ENCODE measurements at regions not wholly inside any gene's neighbourhood (a gene's known extent, or its start where the extent isn't known, plus 50 kb on each side); places are given as distances from the start of the nearest gene placed in this dataset.

DNA sequence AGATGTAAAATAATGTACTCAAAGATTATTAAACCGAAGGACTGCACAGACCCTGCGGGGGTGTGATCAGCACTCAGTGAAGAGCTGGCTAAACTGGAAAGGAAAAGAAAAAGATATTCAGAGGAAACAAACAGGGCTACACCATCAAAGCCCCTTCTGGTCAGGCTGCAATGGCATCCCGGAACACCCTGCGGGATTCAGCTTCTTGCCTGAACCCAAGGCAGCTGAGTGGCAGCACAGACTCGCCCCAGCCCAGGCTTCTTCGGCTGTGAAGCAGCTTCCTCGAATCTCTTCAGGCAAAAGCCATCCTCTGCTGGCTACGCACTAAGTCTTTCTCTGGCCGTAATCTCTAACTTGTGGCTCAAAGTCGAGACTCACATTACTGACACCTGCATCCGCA, 220.9 kb downstream of the TEX29 start:
- no peak for DNase-seq

DNA sequence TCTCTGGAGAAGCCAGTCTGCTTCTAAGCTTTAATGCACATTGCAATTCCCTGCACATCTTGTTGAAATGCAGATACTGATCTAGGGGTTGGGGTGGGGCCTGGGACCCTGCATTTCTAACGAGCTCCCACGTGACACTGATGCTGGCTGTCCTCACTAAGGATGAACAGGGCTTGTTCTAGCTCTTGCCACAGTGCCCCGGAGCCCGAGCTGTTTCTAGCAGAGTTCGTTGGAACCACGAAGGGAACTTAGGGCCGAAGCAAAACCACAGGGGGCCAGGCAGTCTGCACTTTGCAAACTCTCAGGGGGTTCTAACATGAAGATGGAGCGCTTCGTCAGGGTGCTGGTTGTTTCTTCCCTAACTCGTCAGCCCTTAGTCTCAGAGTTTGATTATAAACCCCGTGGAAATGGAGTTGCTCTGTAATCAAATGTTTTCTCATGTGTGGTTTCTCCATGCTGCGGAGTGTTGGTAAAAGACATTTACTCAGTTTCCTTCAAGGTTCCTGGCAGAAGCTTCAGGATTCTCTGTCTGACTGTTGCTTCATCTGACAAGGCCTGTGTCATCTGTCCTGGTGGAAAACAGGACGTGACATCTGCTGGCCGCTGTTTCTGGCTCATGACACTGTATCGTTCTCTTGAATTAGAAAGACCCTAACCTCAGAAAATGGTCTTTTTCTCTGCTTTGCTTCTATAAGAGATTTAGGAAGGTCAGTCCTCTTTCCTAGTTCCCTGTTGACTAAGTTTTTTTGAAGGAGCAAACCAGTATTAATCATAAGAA, 221.5 kb downstream of the TEX29 start:
- DNase-seq = no peak

DNA sequence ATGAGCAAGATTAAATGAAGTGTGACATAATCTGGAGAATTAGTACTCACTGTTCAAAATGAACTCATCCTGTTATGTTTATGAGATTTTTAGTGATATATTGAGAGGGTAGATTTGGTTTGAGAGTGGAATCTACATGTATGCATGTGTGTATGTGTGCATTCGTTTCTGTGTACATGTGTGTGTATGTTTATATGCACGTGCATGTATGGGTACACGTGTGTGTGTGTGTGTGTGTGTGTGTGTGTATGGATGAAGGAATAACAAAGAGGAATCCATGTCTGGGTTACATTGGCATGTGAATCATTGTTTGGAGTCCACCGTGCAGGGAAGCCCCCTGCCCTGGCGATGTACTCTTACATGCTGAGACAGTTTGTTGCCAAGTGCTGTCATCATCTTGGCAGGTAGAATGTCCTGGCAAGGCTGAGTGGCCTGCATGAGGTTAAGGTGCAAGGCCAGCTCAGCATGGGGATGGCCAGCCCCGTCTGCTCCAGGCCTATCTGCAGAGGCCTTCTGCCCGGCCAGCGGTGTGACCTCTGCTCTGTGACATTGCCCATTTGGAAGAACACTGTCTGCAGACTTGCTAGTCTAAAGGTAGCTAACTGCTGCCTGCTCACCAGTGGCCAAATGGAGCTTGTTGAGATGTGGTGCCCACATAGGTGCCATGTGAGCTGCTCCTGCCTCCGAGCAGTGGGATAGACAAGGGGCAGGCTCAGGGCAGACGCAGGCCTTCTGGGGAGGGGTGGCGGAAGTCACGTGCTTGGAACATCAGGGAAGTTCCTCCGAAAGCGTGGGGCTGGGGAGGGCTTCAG, 222.3 kb downstream of the TEX29 start:
- no peak for DNase-seq

DNA sequence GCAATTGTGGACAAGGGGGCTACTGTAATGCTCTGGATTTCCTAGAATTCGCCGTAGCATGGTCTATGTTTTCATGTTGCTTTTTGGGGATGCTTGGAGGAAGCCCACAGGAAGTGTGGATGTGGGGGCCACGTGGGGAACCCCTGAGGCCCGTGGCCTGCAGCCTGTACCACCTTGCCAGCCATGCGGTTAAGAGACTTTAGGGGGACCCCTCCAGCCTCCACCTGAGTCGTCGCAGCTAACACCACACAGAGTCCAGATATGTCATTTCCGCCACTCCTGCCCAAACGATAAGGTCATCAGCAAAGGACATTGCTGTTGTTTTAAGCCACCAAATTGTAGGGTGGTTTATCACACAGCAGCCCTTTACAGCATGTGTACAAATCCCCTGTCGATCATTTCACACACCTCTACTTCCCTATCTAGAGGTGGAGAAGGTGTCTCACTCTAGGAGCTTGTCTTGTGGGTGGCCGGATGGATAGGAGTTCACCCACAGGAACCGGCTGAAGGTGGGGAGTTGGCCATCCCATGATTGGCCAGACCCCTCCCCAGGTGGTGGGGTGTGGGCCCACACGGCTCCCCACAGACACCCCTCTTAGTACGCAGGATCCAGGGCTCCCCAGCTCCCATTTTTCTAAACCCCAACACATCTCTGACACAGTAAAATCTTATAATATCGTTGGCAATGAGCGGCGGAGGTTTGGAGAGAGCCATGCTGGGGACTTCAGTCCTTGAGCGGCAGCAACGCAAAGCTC, 226.7 kb downstream of the TEX29 start:
- no peak for DNase-seq

DNA sequence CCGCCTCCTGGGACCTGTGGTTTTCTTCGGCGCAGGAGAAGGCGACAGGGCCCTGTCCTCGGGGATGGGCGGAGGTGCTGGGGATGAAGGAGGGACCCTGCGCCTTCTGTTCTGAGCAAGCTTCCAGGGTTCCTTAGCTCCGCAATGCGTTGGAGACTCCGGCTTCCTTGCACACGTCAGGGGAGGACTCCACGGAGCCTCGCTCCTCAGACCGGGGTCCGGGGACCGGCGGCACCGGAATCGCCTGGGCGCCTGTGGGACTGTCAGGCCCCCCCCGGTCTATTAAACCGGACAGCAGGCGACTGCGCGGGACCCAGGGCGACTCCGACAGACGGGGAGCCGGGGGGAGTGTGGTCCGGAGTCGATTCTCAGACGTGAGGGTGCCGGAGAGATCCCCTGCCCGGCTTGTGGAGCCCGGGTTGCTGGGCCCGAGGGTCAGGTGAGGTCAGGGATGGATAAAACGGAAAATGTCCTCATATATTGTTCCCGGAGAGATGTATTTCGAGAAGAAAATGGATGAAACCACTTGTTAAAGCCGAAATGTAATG, 227.4 kb downstream of the TEX29 start:
- no peak for DNase-seq

DNA sequence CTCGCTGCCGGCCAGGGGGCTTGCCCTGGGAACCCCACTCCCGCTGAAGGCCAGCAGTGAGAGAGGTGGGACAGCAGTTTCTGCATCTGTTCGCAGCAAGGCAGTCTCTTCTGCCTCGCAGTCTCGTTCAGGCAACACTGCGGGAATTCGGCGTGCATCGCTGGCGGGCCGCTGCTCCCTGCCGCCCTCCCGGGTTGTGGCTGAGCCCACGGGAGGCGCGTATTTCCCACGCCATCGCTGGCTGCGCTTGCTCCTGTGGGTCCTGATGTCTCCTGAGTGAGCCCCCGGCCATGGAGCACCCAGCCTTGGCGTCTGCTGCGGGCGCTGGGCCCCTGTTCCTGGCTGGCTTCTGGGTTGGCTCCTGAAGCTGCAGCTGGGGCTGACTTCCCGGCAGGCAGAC, 227.9 kb downstream of the TEX29 start:
- DNase-seq = no peak

DNA sequence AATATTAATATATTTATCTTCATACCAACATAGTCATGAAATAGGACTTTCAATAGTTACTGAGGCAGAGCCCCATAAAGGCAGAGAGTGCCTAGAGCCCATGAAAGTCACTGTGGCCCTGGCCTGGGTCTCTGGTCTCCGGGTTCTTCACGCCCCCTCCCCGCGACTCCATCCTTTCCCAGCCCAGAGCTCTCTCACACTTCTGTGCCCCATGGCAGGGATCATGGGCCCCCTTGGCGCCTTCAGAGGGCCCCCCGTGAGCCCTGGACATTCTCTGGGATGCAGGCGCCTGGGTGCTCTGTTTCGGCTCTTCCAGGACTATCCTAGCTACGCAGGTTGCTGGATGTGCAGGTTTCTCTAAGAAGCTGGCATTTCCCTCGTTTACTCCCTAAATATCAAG, 228.4 kb downstream of the TEX29 start:
- no peak for DNase-seq

DNA sequence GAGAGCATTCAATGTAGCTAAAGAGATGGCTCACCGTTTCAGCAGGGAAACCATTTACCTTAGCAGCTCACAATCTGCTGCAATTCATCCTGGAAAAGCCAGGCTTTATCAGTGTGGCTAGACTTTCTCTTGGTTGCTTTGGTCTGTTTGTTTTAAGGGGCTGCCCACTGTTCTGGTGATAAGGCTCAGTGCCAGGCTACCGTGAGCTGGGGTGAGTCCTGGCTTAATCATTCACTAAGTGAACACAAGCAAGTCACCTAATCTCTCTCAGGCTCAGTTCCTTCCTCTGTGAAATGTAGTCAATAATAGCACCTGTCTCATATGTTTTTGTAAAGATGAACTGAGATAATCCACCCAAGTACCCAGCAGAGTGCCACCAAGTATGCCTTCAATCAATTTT, 229.0 kb downstream of the TEX29 start:
- no peak for DNase-seq

DNA sequence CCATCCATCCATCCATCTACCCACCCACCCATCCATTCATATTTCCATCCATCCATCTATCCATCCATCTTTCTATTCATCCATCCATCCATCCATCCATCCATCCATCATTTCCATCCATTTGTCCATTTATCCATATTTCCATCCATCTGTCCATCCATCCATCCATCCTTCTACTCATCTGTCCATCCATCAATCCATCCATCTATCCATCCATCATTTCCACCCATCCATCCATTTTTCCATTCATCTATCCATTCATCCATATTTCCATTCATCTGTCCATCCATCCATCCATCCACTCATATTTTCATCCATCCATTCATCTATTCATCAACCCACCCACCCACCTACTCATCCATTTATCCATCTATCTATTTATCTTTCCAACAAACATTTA, 229.6 kb downstream of the TEX29 start:
- no peak for DNase-seq

DNA sequence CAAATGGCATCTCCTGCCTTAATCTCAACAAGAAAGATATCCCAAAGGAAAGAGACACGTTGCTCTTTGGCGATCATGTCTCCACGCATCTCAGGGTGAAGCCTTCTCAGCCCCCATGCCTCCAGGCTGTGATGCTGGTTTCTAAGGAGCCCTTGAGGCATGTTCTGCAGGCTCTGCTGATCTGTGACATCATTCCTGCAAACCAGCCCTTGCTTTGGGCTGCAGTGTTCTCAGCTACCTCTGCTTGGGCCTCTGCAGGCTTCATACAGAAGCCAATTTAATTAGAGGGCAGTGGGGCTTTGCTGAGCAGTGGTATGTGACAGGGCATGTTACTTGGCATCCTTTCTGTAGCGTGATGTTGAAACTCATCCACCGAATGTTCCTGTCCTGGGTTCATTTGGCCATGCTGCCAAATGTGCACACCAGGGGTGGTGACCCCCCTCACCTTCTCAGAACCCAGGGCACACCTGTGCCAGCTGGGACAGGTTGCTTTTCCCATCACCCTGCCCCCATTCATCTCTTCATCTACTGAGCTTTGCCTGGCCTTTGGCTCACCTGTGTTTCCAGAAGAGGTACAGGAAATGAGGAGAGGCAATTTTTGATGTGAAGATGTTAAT, 230.9 kb downstream of the TEX29 start:
- DNase-seq = no peak

DNA sequence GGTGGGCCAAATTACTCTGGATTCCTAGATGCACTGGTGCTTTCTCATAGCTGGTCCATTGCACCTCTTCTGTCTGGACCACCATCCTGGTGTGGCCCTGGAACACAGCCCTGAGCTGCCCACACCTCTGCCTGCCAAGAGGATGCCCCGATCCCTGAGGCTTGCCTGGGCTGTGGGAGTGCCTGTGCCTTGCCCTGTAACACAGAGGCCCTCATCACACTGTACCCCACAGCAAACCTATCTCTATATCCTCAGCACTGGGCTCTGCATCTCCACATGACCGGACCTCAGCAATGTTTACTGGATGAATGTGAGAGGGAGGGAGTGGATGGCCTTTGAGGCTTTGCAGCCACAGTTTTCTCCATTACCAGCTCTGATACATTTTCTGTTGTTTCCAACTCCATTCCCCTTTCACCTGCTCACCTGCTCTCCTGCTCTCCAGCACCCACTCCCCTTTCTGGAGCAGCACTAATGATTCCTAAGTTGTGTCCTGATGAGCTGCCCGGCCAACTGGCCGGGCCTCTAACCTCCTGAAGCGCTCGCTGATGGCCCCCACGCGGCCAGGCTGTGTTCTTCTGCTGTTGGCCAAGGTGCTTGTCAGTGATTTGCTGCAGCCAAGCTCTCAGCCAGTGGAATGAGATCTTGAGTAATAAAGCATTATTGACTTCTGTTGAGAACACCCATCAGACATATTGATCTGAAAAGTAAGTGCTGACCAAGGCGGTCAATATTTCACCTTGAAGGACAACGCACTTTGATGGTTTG, 232.6 kb downstream of the TEX29 start:
- DNase-seq = no peak

DNA sequence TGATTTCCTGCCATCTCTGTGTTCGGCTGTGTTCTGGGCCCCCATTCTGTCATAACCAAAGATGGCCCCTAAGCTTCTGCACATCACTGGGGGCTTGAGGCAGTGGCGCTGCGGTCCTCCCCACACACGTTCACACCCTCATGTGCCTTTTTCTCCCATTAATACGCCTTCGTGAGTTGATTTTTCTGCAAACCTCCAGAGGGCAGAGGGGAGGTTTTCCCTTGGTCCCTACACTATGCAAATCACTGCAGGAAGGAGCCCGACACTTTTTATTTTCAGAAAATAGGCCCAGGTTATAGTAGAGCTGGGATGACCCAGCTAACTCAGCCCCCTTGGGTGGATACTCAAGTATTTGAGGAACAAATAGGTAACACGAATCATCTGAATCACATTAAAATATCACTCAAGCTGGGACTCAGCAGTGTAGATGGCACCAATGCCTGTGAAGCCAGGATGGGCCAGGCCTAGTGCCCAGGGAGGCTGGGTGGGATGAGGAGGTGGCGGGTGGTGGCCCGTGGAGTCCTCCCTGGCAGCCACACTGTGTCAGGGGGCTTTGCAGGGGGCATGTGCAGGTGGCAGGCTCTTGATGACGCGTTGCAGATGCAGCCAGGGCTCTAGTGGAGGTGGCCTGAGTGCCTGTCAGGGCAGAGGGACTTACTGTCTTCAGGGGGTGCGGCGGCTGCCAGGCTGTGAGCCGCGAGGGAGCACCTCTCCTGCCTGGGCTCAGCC, 234.3 kb downstream of the TEX29 start:
- no peak for DNase-seq

DNA sequence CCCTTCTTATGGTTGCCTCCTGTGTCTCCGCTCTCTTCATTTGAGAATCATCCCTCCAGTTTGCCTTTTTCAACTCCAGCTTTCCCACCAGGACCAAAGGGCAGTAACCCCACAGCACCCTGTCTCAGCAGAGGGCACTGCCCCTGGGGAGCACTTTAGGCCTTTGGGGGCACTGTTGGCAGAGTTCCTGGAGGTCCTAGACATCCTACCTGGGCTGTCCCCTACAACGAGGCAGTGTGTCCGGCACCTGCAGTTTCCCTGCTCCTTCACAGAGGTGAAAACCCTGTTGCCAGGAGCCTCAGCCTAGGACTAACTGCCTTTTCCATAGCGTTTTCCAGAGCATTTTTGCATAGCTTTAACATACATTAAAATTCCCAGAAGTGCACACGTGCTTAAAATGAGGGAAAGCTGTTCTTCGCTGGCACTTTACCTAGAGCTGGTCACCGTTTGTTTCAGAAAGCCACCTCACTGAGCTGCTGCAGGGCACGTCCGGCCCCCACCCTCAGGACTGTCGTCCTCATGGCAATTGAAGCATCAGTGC, 234.9 kb downstream of the TEX29 start:
- DNase-seq = no peak

DNA sequence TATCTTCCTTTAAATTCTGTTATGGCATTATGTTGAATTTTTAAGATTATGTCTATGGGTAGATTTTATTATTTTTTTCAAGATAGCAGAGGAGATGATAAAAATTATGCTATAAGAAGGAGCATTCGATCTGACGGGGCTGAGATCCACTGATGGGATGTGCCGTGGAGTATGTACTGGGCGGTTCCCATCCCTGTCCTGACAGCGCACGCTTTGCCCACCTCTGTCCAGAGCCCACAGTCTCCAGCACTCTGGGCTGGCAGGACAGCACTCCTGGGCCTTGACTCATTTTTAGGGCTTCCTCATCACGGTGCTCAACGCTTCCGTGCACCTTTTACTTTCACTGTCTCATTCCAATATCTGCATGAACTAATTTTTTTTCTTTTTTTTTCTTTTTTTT, 235.5 kb downstream of the TEX29 start:
- DNase-seq = no peak

DNA sequence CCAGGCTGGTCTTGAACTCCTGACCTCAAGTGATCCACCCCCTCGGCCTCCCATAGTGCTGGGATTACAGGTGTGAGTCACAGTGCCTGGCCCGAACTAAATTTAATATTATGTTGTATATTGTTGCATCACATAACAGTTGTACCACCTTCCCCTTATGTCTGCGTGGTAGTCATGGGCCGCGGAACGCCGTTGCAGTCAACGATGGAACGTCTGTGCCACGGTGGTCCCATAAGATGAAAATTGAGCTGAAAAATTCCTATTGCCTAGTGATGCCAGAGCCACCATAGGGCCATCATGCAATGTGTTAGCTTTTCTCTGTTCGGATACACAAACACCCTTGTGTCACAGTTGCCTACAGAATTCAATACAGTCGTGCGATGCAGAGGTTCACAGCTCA, 236.1 kb downstream of the TEX29 start:
- DNase-seq = no peak

DNA sequence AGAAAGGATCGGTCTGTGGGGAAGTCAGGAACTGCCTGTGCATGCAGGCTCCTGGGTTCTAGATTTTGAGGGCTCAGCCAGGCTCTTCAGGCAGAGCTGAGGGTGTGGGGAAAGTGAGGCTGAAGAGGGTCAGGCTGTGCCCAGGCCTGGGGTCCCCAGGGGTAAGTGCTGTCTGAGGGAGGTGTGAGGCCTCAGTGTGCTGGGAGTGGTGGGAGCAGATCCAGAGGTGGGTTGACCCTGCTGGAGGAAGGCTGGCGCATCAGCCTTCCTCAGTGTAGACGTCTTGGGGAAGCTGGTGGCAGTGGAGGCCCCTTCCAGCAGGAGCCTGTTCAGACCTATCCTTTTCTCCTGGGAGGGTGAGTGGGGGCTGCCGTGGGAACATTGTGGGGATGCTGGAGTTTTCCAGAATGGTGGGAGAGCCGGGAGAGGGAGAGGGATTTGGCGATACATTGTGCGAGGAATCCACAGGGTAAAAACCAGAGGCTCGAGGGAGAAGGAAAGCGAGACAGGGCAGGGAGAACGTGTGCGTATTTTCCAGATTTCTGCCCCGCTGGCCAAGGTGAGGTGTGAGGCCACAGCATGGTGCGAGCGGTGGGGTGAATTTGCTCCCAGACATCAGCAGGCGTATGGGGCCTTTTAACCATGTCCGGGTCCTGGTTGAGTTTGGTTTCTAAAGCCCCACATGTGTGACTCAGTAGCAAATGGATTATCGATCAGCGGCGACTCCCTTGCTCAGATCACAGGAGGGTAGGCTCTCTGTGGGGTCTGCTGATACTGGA, 237.7 kb downstream of the TEX29 start:
- DNase-seq = no peak

DNA sequence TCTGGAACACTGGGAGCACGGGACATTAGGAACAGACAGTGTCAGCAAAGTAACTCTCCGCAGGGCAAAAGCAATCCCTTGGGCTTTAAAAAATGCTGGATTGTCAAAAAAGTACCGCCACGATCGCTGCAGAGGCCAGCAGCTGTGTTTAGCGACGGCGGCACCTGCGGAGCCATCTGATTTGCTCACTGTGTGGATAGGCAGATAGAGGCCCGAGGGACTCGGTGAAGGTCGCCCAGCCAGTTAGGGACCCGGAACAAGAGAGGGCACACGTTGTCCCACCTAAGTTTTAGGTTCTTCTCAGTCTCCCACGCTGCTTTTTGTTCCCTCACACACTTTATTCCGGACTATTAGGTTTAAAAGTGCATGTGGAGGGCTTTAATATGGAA, 238.3 kb downstream of the TEX29 start:
- no peak for DNase-seq

DNA sequence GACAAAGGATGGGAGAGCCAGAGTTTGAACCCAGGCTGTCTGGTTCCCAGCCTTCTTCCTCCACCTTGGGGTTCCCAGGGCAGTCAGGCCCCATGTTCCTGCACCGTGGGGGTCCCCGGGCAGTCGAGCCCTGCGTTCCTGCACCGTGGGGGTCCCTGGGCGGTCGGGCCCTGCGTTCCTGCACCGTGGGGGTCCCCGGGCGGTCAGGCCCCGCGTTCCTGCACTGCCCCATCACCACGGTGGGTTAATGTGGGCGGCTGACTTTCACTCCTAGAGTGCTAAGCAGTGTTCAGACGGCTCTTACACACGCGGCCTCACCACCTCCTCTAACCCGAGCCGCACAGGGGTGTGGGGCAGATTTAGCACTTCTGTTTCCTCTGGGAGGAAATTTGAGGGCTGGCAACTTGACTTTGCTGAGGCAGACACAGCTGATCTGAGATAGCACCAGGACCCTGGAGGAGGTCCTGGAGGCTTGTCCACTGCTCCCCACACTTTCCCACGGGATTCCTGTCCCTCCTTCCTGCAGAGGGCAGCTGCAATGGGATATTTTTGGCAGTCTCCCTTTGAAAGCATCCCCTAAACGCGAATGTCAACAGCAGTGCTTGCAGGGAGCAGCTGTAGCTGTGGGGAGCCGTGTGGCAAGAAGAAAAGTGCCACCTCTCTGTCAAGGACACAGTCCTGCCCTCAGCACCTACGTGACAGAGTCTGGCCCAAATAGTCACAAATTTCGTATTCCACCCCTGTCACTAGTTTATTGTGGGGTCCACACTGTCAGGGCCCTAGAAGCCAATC, 239.4 kb downstream of the TEX29 start:
- no peak for DNase-seq

DNA sequence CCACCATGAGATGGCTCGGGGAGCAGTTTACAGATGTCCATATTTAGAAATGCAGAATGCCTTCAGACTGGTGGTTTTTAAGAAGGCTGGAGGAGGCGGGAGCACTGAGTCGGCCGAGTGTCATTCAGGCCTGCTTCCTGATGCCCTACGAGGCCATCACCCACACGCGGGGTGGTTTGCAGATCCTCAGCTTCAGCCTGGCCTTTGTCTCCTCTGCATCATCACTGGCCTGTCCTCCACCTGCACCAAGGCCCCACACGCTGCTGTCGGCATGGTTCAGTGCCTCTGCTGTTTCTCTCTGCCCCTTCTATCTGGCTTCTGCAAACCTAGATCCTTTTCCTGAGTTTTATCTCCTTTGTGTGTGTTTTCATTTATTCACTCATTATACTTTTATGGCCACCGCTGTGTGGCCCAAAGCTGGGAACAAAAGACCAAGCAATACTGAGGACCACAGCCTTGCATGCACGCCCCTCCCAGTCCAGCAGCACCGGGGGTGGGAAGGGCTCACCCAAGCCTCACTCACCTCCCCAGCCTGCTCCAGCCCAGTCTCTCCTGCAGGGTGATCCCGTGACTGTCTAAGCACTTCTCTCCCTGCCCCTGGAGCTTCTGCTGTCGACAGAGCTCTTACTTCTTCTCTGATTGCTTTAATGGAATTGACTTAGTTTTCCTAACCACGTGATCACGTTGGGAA, 240.8 kb downstream of the TEX29 start:
- no peak for DNase-seq

Data from NCI-H226 (cell line).